ENCODE measurements at regions not wholly inside any gene's neighbourhood (a gene's known extent, or its start where the extent isn't known, plus 50 kb on each side); places are given as distances from the start of the nearest gene placed in this dataset.
"Not testable (repeated sequence)": the region's sequence is repeated elsewhere in the genome, so short reads cannot be mapped to it uniquely, and the experiment has no call there.

GRCh38 chr5:106246044-106246745, 1424.5 kb downstream of the EFNA5 start:
- not testable (repeated sequence) for DNase-seq (ENCODE audit: low spot score)

- DNase-seq (ENCODE audit: low spot score), result no peak
These were observed 1429.3 kb downstream of the EFNA5 start for GRCh38 chr5:106241409-106241808.

GRCh38 chr5:106205916-106206571, 1464.7 kb downstream of the EFNA5 start:
- DNase-seq (ENCODE audit: low spot score), result no peak

GRCh38 chr5:106202035-106202434, 1468.7 kb downstream of the EFNA5 start:
- DNase-seq (ENCODE audit: low spot score), result no peak

GRCh38 chr5:106200971-106201370, 1469.8 kb downstream of the EFNA5 start:
- no peak for DNase-seq (ENCODE audit: low spot score)

DNA sequence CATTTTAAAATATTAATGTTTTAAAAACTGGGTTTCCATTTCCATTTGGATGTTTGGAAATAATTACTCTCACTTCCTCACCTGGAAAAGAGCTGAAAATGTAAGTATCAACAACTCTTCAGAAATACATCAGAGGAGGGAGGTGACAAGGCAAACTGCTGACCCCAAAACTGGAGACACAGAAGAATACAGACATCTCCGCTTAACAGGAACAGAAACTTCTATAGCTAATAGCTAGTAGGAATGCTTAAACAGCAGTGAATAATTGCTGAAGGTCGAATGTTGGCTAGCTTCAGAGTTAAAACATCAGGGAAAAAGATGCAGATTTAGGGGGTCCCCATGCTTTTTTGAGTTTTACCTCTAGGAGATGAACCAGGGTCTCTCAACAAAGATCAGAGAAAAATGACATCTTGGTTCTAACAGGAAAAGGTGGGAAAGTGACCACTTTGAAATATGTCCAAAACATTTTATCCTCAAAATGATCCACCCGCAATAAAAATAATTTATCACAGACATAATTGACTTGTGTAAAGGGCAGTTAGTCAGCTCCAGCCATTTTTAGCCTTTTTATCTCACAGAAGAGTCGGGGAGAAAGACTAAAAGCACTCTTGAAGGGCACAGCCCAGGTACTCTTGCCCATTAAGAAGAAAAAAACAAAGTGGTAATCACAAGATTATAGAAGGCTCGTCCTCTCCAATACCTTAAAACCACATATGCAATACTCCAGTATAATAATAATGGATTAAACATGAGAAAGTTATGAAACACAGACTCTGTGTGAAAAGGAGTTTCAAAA, 1474.9 kb downstream of the EFNA5 start:
- DNase-seq (ENCODE audit: low spot score), result no peak

GRCh38 chr5:106189121-106189809, 1481.5 kb downstream of the EFNA5 start:
- no peak for DNase-seq (ENCODE audit: low spot score)

- DNase-seq (ENCODE audit: low spot score), result no peak
These were observed 1485.1 kb downstream of the EFNA5 start for GRCh38 chr5:106185661-106186081.

- DNase-seq (ENCODE audit: low spot score), result no peak
These were observed 1495.8 kb downstream of the EFNA5 start for GRCh38 chr5:106174903-106175302.

DNA sequence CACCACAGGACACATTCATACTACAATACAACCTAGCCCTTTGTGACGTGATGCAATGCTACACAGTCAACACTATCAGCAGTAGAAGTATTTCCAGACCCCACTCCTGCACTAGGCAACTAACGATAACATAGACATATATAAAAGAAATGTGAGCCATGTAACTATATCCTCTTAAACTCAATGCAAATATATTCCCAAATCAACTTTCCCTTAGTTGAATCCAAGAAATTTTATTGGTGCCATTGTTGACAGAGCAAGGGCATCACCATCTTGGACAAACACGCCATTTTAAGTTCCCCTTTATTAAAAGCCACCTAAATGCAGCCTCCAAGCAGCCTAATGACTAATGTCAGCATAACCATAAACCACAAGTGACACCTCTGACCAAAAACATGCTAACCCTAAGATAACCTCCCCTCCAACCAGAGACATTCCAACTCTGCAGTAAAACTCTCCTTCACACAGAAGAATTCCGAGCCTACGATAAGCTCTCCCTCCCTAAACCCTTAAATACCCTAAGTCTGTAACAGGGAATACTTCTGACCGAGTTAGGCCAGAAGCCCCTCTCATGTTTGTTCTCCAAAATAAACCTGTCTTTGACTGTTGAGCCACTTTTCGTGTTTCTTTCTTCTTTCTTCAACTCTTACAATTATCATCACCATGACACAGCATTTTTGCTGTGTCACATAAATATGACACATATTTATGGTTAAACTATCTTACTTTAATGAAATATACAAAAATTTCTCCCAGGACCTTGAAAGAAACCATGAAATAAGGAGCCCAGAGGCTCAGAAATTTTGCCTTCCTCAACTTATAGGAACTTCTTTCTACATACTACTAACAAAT, 1497.8 kb downstream of the EFNA5 start:
- no peak for DNase-seq (ENCODE audit: low spot score)

GRCh38 chr5:106171708-106172107, 1499.0 kb downstream of the EFNA5 start:
- DNase-seq (ENCODE audit: low spot score), result no peak

- DNase-seq (ENCODE audit: low spot score), result no peak
These were observed 1499.6 kb downstream of the EFNA5 start for GRCh38 chr5:106171132-106171531.

DNA sequence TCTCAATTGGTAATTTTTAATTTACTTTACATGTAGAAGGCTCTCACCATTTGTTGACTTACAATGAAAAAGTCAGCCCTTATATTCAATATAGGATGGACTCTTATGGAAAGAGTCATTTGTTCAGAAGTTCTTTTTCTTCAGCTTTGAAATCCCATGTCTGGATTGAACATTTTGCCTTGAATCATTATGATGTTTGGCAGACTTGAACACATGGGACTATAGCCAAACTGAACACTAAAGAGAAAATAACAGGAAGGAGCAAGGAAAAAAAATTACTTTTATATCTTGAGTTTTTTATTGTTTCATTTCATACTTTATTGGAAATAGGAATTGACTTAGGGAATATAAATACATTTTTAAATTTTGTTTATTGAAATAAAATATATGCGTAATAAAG, 1503.0 kb downstream of the EFNA5 start:
- no peak for DNase-seq (ENCODE audit: low spot score)

- DNase-seq (ENCODE audit: low spot score), result no peak
These were observed 1507.5 kb downstream of the EFNA5 start for GRCh38 chr5:106163233-106163632.

DNA sequence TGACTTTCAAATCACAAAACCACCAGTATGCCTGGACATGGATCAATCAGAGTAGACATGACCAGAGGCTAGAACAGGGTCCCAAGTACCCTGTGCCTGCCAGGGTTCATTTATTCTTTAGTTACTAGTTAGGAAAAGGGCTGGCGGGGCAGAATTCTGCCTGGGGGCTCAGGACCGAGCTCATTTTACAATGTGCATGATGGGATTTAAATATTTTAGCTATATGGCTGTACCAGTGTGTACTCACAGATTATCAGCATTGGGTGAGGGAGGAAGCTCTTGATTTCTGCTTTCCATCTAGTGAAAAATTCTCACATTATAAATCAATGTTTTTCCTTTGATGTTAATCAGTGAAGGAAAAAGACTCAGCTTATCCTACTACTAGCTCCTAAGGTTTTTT, 1511.1 kb downstream of the EFNA5 start:
- no peak for DNase-seq (ENCODE audit: low spot score)

DNA sequence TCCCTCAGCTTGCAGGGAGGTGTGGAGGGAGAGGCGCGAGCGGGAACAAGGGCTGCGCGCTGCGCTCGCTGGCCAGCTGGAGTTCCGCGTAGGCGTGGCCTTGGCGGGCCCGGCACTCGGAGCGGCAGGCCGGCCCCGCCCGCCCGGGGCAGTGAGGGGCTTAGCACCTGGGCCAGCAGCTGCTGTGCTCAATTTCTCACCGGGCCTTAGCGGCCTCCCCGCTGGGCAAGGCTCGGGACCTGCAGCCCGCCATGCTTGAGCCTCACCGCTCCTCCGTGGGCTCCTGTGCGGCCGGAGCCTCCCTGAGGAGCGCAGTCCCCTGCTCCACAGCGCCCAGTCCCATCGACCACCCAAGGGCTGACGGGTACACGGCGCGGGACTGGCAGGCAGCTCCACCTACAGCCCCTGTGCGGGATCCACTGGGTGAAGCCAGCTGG, 1516.4 kb downstream of the EFNA5 start:
- DNase-seq (ENCODE audit: low spot score), result no peak

DNA sequence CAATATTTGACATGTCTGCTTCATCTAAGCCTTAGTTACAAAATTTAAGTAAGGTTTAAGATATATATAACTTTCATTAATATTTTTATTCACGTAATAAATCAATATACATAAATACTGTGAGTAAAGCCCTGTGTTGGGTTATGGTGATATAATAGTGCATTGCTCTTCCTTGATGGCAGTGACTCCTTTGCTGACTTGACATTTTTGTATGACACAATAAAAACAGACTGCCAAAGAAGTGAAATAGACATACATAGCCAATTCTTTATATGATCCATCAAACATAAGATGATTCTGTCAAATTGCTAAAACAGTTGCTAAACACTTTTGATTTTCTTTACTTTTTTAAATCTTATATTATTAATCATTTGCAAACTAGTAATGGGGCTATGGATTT, 1518.2 kb downstream of the EFNA5 start:
- no peak for DNase-seq (ENCODE audit: low spot score)

DNA sequence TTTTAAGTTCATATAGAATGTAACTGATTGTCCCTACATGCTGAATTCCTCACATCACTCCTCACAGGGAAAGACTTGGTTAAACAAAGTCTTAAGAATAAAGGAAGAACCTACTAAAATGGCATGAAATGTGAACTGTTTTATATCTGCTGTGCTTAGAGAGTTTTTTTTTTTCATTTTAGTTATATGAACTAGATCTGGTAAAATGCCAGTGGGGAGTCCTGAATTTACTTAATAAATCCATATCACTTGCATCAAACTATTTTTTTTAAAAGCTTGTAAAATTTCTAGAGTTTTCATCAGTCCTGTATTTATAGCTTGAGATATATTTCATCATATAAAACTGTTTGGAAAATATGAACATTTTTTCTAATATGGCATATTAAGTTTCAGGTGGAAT, 1528.6 kb downstream of the EFNA5 start:
- no peak for DNase-seq (ENCODE audit: low spot score)

- no peak for DNase-seq (ENCODE audit: low spot score)
These were observed 1530.6 kb downstream of the EFNA5 start for GRCh38 chr5:106140101-106140500.

GRCh38 chr5:106136061-106136460, 1534.7 kb downstream of the EFNA5 start:
- no peak for DNase-seq (ENCODE audit: low spot score)

GRCh38 chr5:106135473-106135872, 1535.3 kb downstream of the EFNA5 start:
- no peak for DNase-seq (ENCODE audit: low spot score)

Measured in mucosa of gallbladder (tissue), 1 donor.